GM04503 (cell line): ENCODE measurements at regions not wholly inside any gene's neighbourhood (a gene's known extent, or its start where the extent isn't known, plus 50 kb on each side); places are given as distances from the start of the nearest gene placed in this dataset.
"Not testable (repeated sequence)": the region's sequence is repeated elsewhere in the genome, so short reads cannot be mapped to it uniquely, and the experiment has no call there.

Experiments used
- DNase-seq: peaks from one replicate; pipeline ENCODE4 v3.0.0-alpha.2; 2012; ENCODE audit warnings: low read depth

DNA sequence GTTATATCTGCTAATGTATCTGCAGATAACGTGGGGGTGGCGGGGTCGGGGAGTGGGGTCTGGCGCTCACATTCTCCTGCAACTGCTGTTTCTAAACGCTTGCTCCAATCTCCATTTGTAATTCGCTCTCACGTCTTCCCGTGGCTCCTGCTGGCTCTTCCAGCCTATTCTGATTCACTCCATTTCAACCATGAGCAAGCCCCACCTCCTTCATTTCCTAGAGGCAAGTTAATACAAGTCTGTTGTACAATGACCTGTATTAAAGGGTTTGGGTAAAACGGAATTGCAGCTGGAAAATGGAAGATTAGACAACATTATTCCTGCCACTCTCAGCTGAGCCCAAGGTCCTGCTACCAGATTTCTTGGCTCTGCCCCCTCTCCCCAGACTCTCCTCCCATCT lies 132.3 kb downstream of the CSNK2A3 start:
- DNase-seq: no peak

DNA sequence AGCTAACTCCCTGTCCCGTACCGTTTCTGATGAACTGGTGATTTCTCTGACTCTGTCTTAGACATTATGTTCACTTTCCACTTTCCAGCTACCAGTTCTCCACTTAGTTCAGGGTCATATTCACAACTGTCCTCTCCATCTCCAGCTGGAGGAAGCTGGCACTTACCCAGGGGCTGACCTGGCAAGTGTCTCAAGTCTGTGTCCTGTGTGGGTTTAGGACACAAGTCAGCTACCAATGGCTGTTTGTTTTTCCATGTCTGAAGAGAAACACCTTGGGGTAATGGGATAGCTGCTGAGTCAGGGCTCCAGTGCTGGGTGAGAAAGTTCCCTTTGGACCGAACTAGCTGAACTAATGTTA lies 134.4 kb downstream of the CSNK2A3 start:
- DNase-seq: no peak

GRCh38 chr11:11217929-11218628 lies 135.0 kb downstream of the CSNK2A3 start:
- DNase-seq: no peak

DNA sequence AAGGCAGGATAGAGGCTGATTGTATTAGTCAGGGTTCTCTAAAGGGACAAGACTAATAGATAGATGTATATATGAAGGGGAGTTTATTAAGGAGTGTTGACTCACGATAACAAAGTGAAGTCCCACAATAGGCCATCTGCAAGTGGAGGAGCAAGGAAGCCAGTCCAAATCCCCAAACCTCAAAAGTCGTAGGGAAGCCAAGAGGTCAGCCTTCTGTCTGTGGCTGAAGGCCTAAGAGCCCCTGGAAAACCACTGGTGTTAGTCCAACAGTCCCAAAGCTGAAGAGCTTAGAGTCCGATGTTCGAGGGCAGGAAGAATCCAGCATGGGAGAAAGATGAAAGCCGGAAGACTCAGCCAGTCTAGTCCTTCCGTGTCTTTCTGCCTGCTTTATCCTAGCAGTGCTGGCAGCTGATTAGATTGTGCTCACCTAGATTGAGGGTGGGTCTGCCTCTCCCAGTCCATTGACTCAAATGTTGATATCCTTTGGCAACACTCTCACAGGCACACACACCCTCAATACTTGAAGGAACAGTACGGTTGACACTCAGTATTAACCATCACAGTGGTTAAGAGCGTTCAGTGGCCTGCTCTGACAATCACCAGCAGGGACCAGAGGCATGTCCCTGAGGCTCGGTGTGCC lies 135.6 kb downstream of the CSNK2A3 start:
- DNase-seq: no peak

DNA sequence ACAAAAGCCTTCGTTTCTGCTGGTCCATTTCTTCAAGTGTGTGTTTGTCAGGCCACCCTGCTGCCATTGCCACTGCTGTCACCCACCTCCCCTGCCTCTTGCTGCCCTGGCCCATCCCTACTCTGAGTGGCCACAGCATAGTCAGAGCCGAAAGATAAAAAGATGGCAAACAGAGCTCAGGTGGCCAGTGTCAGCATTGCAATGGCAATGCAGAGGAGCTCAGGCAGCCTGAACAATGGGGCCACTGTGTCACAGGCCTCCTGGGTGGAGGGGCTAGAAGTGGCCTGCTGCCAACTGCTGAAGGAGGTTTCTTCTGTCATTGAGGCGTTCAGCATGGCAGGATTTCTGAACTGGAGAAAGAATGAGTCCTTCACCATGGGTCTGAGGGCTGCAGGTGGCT lies 137.1 kb downstream of the CSNK2A3 start:
- no peak for DNase-seq

GRCh38 chr11:11215058-11215815 lies 137.8 kb downstream of the CSNK2A3 start:
- no peak for DNase-seq

GRCh38 chr11:11213117-11213516 lies 139.9 kb downstream of the CSNK2A3 start:
- DNase-seq: no peak

GRCh38 chr11:11211888-11212287 lies 141.2 kb downstream of the CSNK2A3 start:
- no peak for DNase-seq

GRCh38 chr11:11211186-11211585 lies 141.9 kb downstream of the CSNK2A3 start:
- no peak for DNase-seq

GRCh38 chr11:11210446-11210845 lies 142.6 kb downstream of the CSNK2A3 start:
- no peak for DNase-seq

GRCh38 chr11:11209967-11210366 lies 143.1 kb downstream of the CSNK2A3 start:
- DNase-seq: no peak

DNA sequence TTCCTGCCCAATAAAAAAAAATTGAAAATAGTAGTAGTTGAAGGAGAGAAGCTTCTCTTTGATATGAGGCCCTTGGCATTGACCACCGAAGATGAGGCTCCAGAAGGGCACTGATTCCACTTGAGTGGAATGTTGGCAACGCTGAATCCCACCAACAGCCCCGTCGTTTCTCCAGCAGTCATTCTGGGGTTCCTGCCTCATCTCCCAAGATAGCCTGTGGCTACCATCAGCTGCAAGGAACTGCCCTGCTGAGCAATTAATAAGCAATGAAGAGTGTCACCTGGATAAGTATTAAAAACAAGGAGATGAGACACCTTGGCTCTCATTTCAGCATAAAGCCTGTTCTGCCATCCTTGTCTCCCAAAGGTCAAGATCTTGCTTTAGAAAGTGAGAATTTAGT lies 144.1 kb downstream of the CSNK2A3 start:
- no peak for DNase-seq

DNA sequence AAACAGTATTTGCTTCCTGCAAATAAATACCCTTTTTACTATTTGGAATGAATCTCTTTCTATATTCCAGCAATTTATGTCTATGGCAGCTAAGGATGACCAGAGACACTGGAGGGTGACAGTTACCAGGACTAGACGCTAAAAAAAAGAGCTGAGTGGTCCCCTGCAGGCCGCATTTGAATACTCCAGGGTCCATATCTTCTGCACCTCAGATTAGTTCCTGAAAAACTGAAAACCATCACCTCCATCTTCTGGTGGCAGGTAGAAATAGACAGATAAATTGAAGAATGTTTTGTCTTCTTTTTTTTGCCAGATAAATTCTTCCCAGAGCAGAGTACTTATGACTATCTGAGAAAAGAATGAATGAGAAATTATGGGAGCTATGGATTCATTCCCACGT lies 145.6 kb downstream of the CSNK2A3 start:
- no peak for DNase-seq

DNA sequence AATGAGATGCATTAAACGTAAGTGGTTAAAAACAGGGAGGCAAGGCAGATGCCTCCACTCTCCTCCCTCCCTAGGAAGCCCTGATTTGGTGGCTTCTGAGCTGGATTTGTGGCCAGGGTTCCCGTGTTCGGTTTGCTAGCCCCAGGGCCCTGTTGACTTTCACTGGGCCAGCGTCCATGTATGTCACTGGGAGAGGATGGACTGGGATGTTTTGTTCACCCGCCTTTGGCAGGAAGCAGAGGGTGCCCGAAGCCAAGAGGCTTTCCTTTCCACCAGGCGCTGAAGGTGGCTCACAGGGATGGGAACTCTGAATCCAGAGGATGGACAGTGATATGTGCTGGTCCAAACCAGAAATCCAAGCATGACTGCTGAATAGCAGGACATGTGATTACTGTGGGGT lies 146.6 kb downstream of the CSNK2A3 start:
- no peak for DNase-seq

DNA sequence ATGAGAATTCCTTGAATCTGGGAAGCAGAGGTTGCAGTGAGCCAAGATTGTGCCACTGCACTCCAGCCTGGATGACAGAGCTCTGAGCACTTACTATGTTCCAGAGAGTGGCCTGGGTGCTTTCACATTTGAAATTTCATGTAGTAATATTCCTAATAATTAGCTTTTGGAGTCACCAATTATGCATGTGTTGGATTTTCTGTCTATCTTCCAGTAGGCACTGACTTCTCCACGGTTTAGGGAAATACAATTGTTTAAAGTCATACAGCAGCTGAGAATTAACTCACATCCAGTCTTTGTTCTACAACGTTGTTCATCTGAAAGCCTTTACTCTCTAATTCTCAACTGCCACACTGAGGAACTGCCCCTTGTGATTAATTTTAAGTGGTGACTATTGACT lies 150.2 kb downstream of the CSNK2A3 start:
- no peak for DNase-seq

- DNase-seq: not testable (repeated sequence)
Observed at GRCh38 chr11:11201302-11201701, 151.7 kb downstream of the CSNK2A3 start.

DNA sequence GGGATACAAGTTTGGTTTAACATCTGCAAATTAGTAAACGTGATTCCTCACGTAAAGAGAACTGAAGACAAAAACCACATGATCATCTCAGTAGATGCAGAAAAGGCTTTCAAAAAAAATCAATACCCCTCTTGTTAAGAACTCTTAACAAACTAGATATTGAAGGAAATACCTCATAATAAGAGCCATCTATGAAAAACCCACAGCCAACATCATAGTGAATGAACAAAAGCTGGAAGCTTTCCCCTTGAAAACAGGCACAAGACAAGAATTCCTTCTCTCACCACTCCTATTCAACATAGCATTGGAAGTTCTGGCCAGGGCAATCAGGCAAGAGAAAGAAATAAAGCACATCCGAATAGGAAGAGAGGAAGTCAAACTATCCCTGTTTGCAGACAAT lies 160.5 kb downstream of the CSNK2A3 start:
- no peak for DNase-seq

GRCh38 chr11:11189506-11189905 lies 163.5 kb downstream of the CSNK2A3 start:
- no peak for DNase-seq

- DNase-seq: no peak
Observed at GRCh38 chr11:11186249-11186648, 166.8 kb downstream of the CSNK2A3 start.

- no peak for DNase-seq
Observed at GRCh38 chr11:11182261-11182660, 170.8 kb downstream of the CSNK2A3 start.

DNA sequence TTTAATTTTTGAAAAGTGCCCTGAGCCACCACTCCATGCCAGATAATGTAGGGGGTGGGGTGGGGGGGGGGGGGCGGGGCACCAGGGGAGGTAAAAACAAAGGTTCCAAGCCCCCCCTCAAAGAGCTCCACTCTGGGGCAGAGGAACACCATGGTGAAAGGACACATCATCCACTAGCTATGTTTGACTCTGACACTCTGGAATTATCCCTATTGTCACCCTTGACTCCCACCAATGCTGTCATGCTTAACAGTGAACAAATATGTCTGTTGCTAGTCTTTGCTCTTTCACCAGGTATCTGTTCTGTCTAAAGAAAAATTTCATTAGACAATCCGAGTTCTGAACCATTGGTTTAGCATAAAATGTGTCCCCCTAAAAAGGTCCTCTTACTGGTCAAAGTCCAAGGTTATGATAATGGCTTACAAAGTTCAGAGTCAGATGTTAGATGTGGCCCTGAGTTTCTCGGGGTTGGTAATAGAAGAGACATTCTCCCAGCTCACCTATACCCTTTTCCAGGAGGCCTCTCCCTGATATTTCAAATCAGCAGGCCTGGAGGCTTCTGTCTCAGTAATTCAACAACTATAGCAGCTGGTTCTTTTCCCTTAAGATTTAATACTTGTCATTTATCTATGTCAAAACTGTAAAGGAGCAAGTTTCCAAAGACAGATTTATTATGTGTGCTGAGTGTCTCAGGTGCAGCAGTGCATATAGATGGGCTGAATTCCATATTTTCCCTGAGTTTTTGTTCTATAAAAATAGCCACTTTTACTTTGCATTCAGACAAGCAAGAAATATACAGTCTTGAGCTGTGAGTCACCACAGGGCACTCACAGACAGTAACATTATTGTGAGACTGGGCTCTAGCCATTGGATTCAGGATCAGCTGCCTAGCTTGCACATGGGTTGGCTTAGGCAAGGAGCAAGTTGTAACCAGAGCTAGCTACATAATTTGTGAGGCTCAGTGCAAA lies 174.1 kb downstream of the CSNK2A3 start:
- peak; percentile 37 for DNase-seq

- DNase-seq: no peak
Observed at GRCh38 chr11:11177156-11177808, 175.8 kb downstream of the CSNK2A3 start.
